Vagina (tissue), 2 donors: ENCODE measurements at regions not wholly inside any gene's neighbourhood (a gene's known extent, or its start where the extent isn't known, plus 50 kb on each side); places are given as distances from the start of the nearest gene placed in this dataset.
"Not testable (repeated sequence)": the region's sequence is repeated elsewhere in the genome, so short reads cannot be mapped to it uniquely, and the experiment has no call there.

Source experiments
- DNase-seq, 2 donors: peaks; one replicate each; pipeline ENCODE4 v3.0.0-alpha.2; 2017; ENCODE audit errors: extremely low spot score in 2 of 2
- H3K27ac ChIP-seq: fragments of 200-600 bp; sonication (generic); one replicate; pipeline ENCODE4 v1.5.1; 2019
- H3K27me3 ChIP-seq: fragments of 200-600 bp; sonication (generic); one replicate; pipeline ENCODE4 v1.5.1; 2019
- H3K36me3 ChIP-seq, 2 donors: fragments of 200-600 bp; sonication (generic); one replicate each; pipeline ENCODE4 v1.5.1; 2017 to 2019
- H3K4me1 ChIP-seq: fragments of 200-600 bp; sonication (generic); one replicate; pipeline ENCODE4 v1.5.1; 2019
- H3K4me3 ChIP-seq, 2 donors: fragments of 200-600 bp; sonication (generic); 1 replicate in 1 of 2; 2 replicates in 1 of 2; pipeline ENCODE4 v1.5.1; 2016 to 2019
- H3K9me3 ChIP-seq: fragments of 200-600 bp; sonication (generic); one replicate; pipeline ENCODE4 v1.5.1; 2019
- CTCF ChIP-seq, 3 experiments: fragments of 450-650 bp in 2 of 3; fragments of 200-600 bp in 1 of 3; sonication (generic) in 1 of 3; IDR thresholded peaks; one replicate each; pipeline ENCODE4 v1.5.1; 2017 to 2019; ENCODE audit warnings: antibody characterized with exemption in 3 of 3, mild to moderate bottlenecking in 2 of 3, moderate library complexity in 2 of 3
- POLR2A ChIP-seq, 2 donors: fragments of 450-650 bp; IDR thresholded peaks; one replicate each; pipeline ENCODE4 v1.6.1; 2017; ENCODE audit warnings: antibody characterized with exemption in 2 of 2, mild to moderate bottlenecking in 2 of 2, moderate library complexity in 2 of 2
- POLR2AphosphoS5 ChIP-seq, 2 donors: sonication (generic); formaldehyde crosslinking; IDR thresholded peaks; one replicate each; pipeline ENCODE4 v1.9.0; 2017; ENCODE audit warnings: antibody characterized with exemption in 2 of 2, mild to moderate bottlenecking in 2 of 2, low read depth in 1 of 2; ENCODE audit not compliant: insufficient read depth in 1 of 2
- intact Hi-C: fragments of 100-400 bp; cut with DNase I; formaldehyde crosslinking; loops from one replicate; pipeline ENCODE4 v1.15.1; 2023

- no peaks in the 10 kb centered on the region for H3K9me3 ChIP-seq
- DNase-seq = no peak
- H3K36me3 ChIP-seq = no peaks in the 10 kb centered on the region
- H3K4me3 ChIP-seq = no peak overlapping the region
- H3K27ac ChIP-seq = no peak overlapping the region
- H3K4me1 ChIP-seq = no peaks in the 10 kb centered on the region
- intact Hi-C loops = no loop called here
- no peak for TF ChIP-seq POLR2AphosphoS5 (IDR thresholded peaks at IDR 0.05; ENCODE audit: insufficient read depth in 1 of 2, low read depth in 1 of 2)
- no peak for TF ChIP-seq POLR2A (IDR thresholded peaks at IDR 0.05)
- TF ChIP-seq CTCF (IDR thresholded peaks at IDR 0.05) = no peak
- no peaks in the 10 kb centered on the region for H3K27me3 ChIP-seq
These were observed 1526.8 kb downstream of the BRD1 start for GRCh38 chr22:48300877-48301276.

GRCh38 chr22:48299801-48300200, 1527.9 kb downstream of the BRD1 start:
- Histone ChIP-seq H3K9me3 (no peaks in the 10 kb centered on the region), H3K36me3 (no peaks in the 10 kb centered on the region), H3K4me1 (no peaks in the 10 kb centered on the region), H3K27ac (no peak overlapping the region), H3K27me3 (no peaks in the 10 kb centered on the region), H3K4me3 (no peak overlapping the region)
- TF ChIP-seq POLR2A (IDR thresholded peaks at IDR 0.05) (no peak), CTCF (IDR thresholded peaks at IDR 0.05) (no peak), POLR2AphosphoS5 (IDR thresholded peaks at IDR 0.05; ENCODE audit: insufficient read depth in 1 of 2, low read depth in 1 of 2) (no peak)
- intact Hi-C loops = no loop called here
- no peak for DNase-seq

- intact Hi-C loops = no loop called here
- H3K27me3 ChIP-seq = no peaks in the 10 kb centered on the region
These were observed 1528.5 kb downstream of the BRD1 start for GRCh38 chr22:48299124-48299523.

GRCh38 chr22:48297296-48297695, 1530.4 kb downstream of the BRD1 start:
- H3K27ac ChIP-seq = no peak overlapping the region
- H3K36me3 ChIP-seq = no peaks in the 10 kb centered on the region
- no peak overlapping the region for H3K4me3 ChIP-seq
- no peak for TF ChIP-seq POLR2AphosphoS5 (IDR thresholded peaks at IDR 0.05; ENCODE audit: insufficient read depth in 1 of 2, low read depth in 1 of 2)
- H3K9me3 ChIP-seq = no peaks in the 10 kb centered on the region
- H3K27me3 ChIP-seq = no peaks in the 10 kb centered on the region
- no peaks in the 10 kb centered on the region for H3K4me1 ChIP-seq
- intact Hi-C loops = no loop called here
- no peak for DNase-seq

More at GRCh38 chr22:48299124-48299523, 1528.5 kb downstream of the BRD1 start:
- DNase-seq = no peak
- TF ChIP-seq POLR2A (IDR thresholded peaks at IDR 0.05) = no peak
- Histone ChIP-seq H3K4me3 (no peak overlapping the region), H3K27ac (no peak overlapping the region), H3K4me1 (no peaks in the 10 kb centered on the region), H3K36me3 (no peaks in the 10 kb centered on the region), H3K9me3 (no peaks in the 10 kb centered on the region)

GRCh38 chr22:48289954-48290353, 1527.5 kb downstream of the TBC1D22A start:
- DNase-seq, H3K36me3 ChIP-seq, H3K9me3 ChIP-seq, H3K4me1 ChIP-seq, H3K27me3 ChIP-seq, H3K4me3 ChIP-seq, intact Hi-C loops, H3K27ac ChIP-seq: not testable (repeated sequence)

GRCh38 chr22:48288376-48288940, 1526.0 kb downstream of the TBC1D22A start:
- Histone ChIP-seq H3K4me3 (no peak overlapping the region), H3K27ac (no peak overlapping the region), H3K27me3 (no peaks in the 10 kb centered on the region), H3K36me3 (no peaks in the 10 kb centered on the region), H3K9me3 (no peaks in the 10 kb centered on the region), H3K4me1 (no peaks in the 10 kb centered on the region)
- TF ChIP-seq POLR2A (IDR thresholded peaks at IDR 0.05) (no peak), CTCF (IDR thresholded peaks at IDR 0.05) (no peak), POLR2AphosphoS5 (IDR thresholded peaks at IDR 0.05; ENCODE audit: insufficient read depth in 1 of 2, low read depth in 1 of 2) (no peak)
- no peak for DNase-seq
- intact Hi-C loops = no loop called here
